ENCODE measurements at regions not wholly inside any gene's neighbourhood (a gene's known extent, or its start where the extent isn't known, plus 50 kb on each side); places are given as distances from the start of the nearest gene placed in this dataset.

DNA sequence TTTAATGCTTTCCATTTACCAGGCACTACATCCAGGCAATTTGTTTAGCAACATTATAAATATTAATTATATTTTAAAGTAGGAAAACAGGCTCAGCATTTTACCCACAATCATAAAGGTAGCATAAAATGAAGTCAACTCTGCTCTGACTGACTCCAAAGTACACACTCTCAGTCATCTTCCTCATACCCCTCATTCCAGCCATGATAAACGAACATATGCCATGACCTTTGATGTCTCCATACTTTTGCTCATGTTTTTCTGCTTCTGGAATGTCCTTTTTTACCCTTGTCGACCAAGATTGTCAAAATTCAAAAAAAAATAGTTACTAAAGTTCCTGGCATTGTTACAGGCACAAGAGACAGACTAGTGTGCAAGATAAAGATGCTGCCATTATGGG is 77.7 kb upstream of the SOX6 start:
- H3K27me3 ChIP-seq = no peaks in the 10 kb centered on the region
- TF ChIP-seq, protein P1, sequence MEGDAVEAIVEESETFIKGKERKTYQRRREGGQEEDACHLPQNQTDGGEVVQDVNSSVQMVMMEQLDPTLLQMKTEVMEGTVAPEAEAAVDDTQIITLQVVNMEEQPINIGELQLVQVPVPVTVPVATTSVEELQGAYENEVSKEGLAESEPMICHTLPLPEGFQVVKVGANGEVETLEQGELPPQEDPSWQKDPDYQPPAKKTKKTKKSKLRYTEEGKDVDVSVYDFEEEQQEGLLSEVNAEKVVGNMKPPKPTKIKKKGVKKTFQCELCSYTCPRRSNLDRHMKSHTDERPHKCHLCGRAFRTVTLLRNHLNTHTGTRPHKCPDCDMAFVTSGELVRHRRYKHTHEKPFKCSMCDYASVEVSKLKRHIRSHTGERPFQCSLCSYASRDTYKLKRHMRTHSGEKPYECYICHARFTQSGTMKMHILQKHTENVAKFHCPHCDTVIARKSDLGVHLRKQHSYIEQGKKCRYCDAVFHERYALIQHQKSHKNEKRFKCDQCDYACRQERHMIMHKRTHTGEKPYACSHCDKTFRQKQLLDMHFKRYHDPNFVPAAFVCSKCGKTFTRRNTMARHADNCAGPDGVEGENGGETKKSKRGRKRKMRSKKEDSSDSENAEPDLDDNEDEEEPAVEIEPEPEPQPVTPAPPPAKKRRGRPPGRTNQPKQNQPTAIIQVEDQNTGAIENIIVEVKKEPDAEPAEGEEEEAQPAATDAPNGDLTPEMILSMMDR (IDR thresholded peaks at IDR 0.05) = no peak
- H3K4me1 ChIP-seq = no peaks in the 10 kb centered on the region
- no peak overlapping the region for H3K4me3 ChIP-seq
- intact Hi-C loops (cut with DNase I) = no loop called here
- no peaks in the 10 kb centered on the region for H3K9me3 ChIP-seq
- DNase-seq = no peak
- no peak for ATAC-seq
- H3K27ac ChIP-seq = no peak overlapping the region
- H3K36me3 ChIP-seq = no peaks in the 10 kb centered on the region

DNA sequence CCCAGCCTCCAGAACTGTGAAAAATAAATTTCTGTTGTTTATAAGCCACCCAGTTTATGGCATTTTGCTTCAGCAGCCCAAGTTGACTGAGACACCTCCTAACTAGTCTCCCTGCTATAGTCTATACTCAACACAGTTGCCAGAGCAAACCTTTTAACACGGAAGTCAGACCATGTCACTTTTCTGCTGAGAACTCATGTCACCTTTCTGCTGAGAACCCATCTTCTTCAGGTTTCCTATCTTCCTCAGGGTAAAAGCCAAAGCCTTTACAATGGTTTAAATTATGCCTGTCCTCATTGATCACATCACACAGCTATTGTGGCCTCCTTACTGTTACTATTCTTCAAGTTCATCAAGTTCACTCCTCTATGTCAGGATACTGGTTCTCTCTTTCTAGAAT is 74.3 kb upstream of the SOX6 start:
- DNase-seq (no peak), ATAC-seq (no peak)
- intact Hi-C loops (cut with DNase I) = no loop called here
- H3K4me1 ChIP-seq = no peaks in the 10 kb centered on the region
- H3K27me3 ChIP-seq = no peaks in the 10 kb centered on the region
- no peak overlapping the region for H3K4me3 ChIP-seq
- TF ChIP-seq, protein P1 (IDR thresholded peaks at IDR 0.05) = no peak
- H3K27ac ChIP-seq = no peak overlapping the region
- H3K36me3 ChIP-seq = no peaks in the 10 kb centered on the region
- no peaks in the 10 kb centered on the region for H3K9me3 ChIP-seq

DNA sequence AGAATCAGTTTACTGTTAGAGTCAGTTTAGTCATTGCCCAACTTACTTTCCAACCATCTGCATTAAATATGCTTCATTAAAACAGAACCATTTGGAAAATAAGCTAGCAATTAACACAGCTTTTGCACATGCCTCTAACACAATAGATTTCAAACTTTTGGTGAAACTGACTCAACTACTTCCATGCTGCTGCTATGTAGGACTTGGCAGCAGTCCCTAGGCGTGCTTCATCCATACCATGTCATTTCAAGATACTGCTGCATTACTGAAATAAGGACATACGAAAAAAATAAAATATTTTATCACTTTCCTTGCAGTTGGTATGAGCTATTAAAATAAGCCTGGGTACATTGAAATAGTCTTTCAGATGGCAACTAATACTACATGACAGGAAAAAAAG is 65.5 kb upstream of the SOX6 start:
- H3K27me3 ChIP-seq = no peaks in the 10 kb centered on the region
- DNase-seq (no peak), ATAC-seq (no peak)
- no peak overlapping the region for H3K4me3 ChIP-seq
- no peak overlapping the region for H3K27ac ChIP-seq
- intact Hi-C loops (cut with DNase I) = no loop called here
- no peaks in the 10 kb centered on the region for H3K9me3 ChIP-seq
- TF ChIP-seq, protein P1 (IDR thresholded peaks at IDR 0.05) = no peak
- no peaks in the 10 kb centered on the region for H3K4me1 ChIP-seq
- no peaks in the 10 kb centered on the region for H3K36me3 ChIP-seq

DNA sequence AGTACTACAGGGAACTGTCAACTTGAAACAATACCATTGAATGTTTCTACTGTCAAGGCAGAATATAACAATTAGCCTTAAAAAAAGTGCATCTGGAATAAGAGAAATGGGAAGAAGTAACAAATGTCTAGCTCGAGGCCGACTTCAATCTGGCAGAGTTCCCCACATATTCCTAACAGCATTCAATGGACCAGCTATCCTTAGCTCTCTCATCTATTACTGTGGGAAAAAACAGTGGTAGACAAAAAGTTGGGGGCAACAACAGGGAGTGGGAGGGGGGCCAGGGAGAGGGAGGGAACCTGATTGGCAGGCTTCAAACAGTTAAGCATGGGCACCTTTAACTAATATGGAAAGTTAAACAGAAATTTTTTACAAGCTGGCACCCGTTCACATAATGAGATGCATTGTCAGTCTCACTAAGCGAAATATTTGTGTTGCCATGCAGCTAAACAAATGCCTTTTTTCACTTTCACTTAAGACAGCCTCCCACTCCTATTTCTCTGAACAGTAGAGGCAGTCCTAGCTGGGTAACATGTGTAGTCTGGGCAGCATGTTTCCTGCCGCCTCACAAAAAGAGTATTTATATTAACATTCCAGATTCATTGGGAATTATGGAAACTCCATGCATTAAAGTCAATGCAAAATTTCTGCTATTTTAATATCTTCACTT is 62.2 kb upstream of the SOX6 start:
- TF ChIP-seq, protein P1 (IDR thresholded peaks at IDR 0.05) = no peak
- ATAC-seq (no peak), DNase-seq (no peak)
- Histone ChIP-seq H3K9me3 (no peaks in the 10 kb centered on the region), H3K27ac (no peak overlapping the region), H3K4me3 (no peak overlapping the region), H3K36me3 (no peaks in the 10 kb centered on the region), H3K4me1 (no peaks in the 10 kb centered on the region), H3K27me3 (no peaks in the 10 kb centered on the region)
- intact Hi-C loops (cut with DNase I) = no loop called here

DNA sequence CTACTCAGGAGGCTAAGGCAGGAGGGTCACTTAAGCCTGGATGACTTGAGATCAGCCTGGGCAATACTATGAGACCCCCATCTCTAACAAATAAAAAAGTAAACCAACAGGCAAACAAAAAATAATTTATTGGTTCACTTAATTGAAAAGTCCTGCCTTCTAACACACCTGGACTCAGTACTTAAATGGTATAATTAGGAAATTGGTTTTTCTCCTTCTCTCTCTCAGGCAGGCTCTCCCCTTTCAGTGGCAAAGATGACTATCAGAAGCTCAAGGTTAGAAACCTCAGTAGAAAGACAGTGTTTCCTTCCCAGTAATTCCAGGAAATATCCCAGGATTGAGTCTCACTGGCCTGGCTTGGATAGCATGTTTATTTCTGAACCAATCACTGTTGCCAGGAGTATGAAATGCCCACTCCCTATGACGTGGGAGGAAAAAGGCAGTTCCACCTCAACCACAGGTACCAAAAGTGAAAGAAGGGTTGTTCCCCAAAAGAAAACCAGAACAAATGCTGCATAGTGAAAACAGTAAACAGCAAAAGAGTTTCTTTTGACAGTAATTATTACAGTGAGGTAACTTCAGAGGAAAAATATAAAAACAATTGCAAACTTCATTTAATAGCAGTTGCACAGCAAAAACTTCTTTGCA is 56.3 kb upstream of the SOX6 start:
- TF ChIP-seq, protein P1 (IDR thresholded peaks at IDR 0.05) = no peak
- no peaks in the 10 kb centered on the region for H3K36me3 ChIP-seq
- no peak overlapping the region for H3K4me3 ChIP-seq
- no peaks in the 10 kb centered on the region for H3K9me3 ChIP-seq
- intact Hi-C loops (cut with DNase I) = no loop called here
- DNase-seq = no peak
- no peak overlapping the region for H3K27ac ChIP-seq
- H3K27me3 ChIP-seq = no peaks in the 10 kb centered on the region
- H3K4me1 ChIP-seq = no peaks in the 10 kb centered on the region
- no peak for ATAC-seq
